Gastroesophageal sphincter (tissue), 4 donors: ENCODE measurements at regions not wholly inside any gene's neighbourhood (a gene's known extent, or its start where the extent isn't known, plus 50 kb on each side); places are given as distances from the start of the nearest gene placed in this dataset.

Source experiments
- ATAC-seq: fragments of 150-250 bp; one replicate; pipeline ENCODE4 v1.9.1; 2016; ENCODE audit warnings: mild to moderate bottlenecking, moderate library complexity
- H3K27ac ChIP-seq, 4 donors: fragments of 200-600 bp; sonication (generic) in 3 of 4; 1 replicate in 3 of 4; 2 replicates in 1 of 4; pipeline ENCODE4 v1.5.1; 2016 to 2019
- H3K27me3 ChIP-seq: fragments of 200-600 bp; sonication (generic); one replicate; pipeline ENCODE4 v1.5.1; 2019
- H3K36me3 ChIP-seq, 2 donors: fragments of 200-600 bp; sonication (generic); one replicate each; pipeline ENCODE4 v1.5.1; 2019; ENCODE audit warnings: control low read depth in 1 of 2
- H3K4me1 ChIP-seq, 3 donors: fragments of 200-600 bp; sonication (generic); 1 replicate in 2 of 3; 2 replicates in 1 of 3; pipeline ENCODE4 v1.5.1; 2016 to 2019; ENCODE audit warnings: control low read depth in 2 of 3
- H3K4me3 ChIP-seq, 2 donors: fragments of 200-600 bp; sonication (generic); one replicate each; pipeline ENCODE4 v1.5.1; 2019; ENCODE audit warnings: mild to moderate bottlenecking in 1 of 2, moderate library complexity in 1 of 2
- H3K9me3 ChIP-seq, 3 donors: fragments of 200-600 bp; sonication (generic); one replicate each; pipeline ENCODE4 v1.5.1; 2017 to 2019; ENCODE audit warnings: control low read depth in 2 of 3
- CTCF ChIP-seq, 4 experiments: fragments of 200-600 bp in 2 of 4; fragments of 450-650 bp in 2 of 4; sonication (generic) in 1 of 4; IDR thresholded peaks; one replicate each; pipeline ENCODE4 v1.5.1; 2017 to 2019; ENCODE audit warnings: antibody characterized with exemption in 4 of 4, mild to moderate bottlenecking in 2 of 4, moderate library complexity in 2 of 4
- EP300 ChIP-seq: sonication (generic); formaldehyde crosslinking; IDR thresholded peaks from one replicate; pipeline ENCODE4 v1.6.1; 2017; ENCODE audit warnings: antibody characterized with exemption, mild to moderate bottlenecking
- POLR2A ChIP-seq, 2 donors: fragments of 450-650 bp; IDR thresholded peaks; one replicate each; pipeline ENCODE4 v1.6.1; 2017; ENCODE audit warnings: antibody characterized with exemption in 2 of 2, mild to moderate bottlenecking in 2 of 2, moderate library complexity in 1 of 2
- POLR2AphosphoS5 ChIP-seq: sonication (generic); formaldehyde crosslinking; IDR thresholded peaks from one replicate; pipeline ENCODE4 v1.6.1; 2017; ENCODE audit warnings: antibody characterized with exemption
- WGBS, 2 donors: methylation state at CpG; one replicate each; pipeline ENCODE4 v1.1.5; 2018; ENCODE audit warnings: low coverage in 1 of 2; 5-methylcytosine and 5-hydroxymethylcytosine counted together

GRCh38 chrY:19644889-19645638, 99.5 kb downstream of the KDM5D start:
- Histone ChIP-seq H3K36me3 (no peaks in the 10 kb centered on the region), H3K9me3 (no peaks in the 10 kb centered on the region), H3K27ac (no peak overlapping the region), H3K27me3 (no peaks in the 10 kb centered on the region), H3K4me3 (no peak overlapping the region), H3K4me1 (no peaks in the 10 kb centered on the region)
- WGBS, 2 donors, result no CpG with 5 or more reads among the region's 3 CpGs
- TF ChIP-seq CTCF (IDR thresholded peaks at IDR 0.05) (no peak), EP300 (no peak), POLR2AphosphoS5 (no peak), POLR2A (IDR thresholded peaks at IDR 0.05) (no peak)
- no peak for ATAC-seq

GRCh38 chrY:19637651-19638347, 106.7 kb downstream of the KDM5D start:
- H3K27ac ChIP-seq, result no peak overlapping the region
- H3K4me3 ChIP-seq, result no peak overlapping the region
- 89% methylated on average over 3 of the region's 4 CpGs; no CpG with 5 or more reads in 1 of the 2 donors for WGBS, 2 donors
- no peaks in the 10 kb centered on the region for H3K36me3 ChIP-seq
- TF ChIP-seq POLR2AphosphoS5, result no peak
- TF ChIP-seq CTCF (IDR thresholded peaks at IDR 0.05), result no peak
- TF ChIP-seq POLR2A (IDR thresholded peaks at IDR 0.05), result no peak
- TF ChIP-seq EP300, result no peak
- H3K9me3 ChIP-seq, result no peaks in the 10 kb centered on the region
- H3K4me1 ChIP-seq, result no peaks in the 10 kb centered on the region
- no peaks in the 10 kb centered on the region for H3K27me3 ChIP-seq
- no peak for ATAC-seq

- no peak overlapping the region for H3K4me3 ChIP-seq
- H3K27me3 ChIP-seq, result no peaks in the 10 kb centered on the region
- H3K27ac ChIP-seq, result no peak overlapping the region
- no peak for ATAC-seq
- no peaks in the 10 kb centered on the region for H3K4me1 ChIP-seq
- no peaks in the 10 kb centered on the region for H3K36me3 ChIP-seq
- TF ChIP-seq POLR2A (IDR thresholded peaks at IDR 0.05), result no peak
- no peak for TF ChIP-seq EP300
- no peak for TF ChIP-seq POLR2AphosphoS5
- no peak for TF ChIP-seq CTCF (IDR thresholded peaks at IDR 0.05)
- H3K9me3 ChIP-seq, result no peaks in the 10 kb centered on the region
- no CpG with 5 or more reads among the region's 2 CpGs for WGBS, 2 donors
These were observed 115.6 kb downstream of the KDM5D start for GRCh38 chrY:19628926-19629325.

- Histone ChIP-seq H3K9me3 (no peaks in the 10 kb centered on the region), H3K36me3 (no peaks in the 10 kb centered on the region), H3K27me3 (no peaks in the 10 kb centered on the region), H3K4me1 (no peaks in the 10 kb centered on the region), H3K4me3 (no peak overlapping the region), H3K27ac (no peak overlapping the region)
- no peak for TF ChIP-seq CTCF (IDR thresholded peaks at IDR 0.05)
- no peak for TF ChIP-seq POLR2AphosphoS5
- no peak for TF ChIP-seq EP300
- WGBS, 2 donors, result 93% methylated on average over 2 of the region's 3 CpGs; no CpG with 5 or more reads in 1 of the 2 donors
- ATAC-seq, result no peak
These were observed 122.1 kb downstream of the KDM5D start for GRCh38 chrY:19622392-19622791.

- Histone ChIP-seq H3K27me3 (no peaks in the 10 kb centered on the region), H3K4me1 (no peaks in the 10 kb centered on the region), H3K36me3 (no peaks in the 10 kb centered on the region), H3K4me3 (no peak overlapping the region), H3K9me3 (no peaks in the 10 kb centered on the region), H3K27ac (no peak overlapping the region)
- TF ChIP-seq EP300, result no peak
- no peak for ATAC-seq
These were observed 122.8 kb downstream of the KDM5D start for GRCh38 chrY:19621756-19622155.
